Sigmoid colon (tissue), 4 donors: ENCODE measurements at regions not wholly inside any gene's neighbourhood (a gene's known extent, or its start where the extent isn't known, plus 50 kb on each side); places are given as distances from the start of the nearest gene placed in this dataset.

Experiments used
- CTCF ChIP-seq, 4 experiments: fragments of 450-650 bp in 3 of 4; fragments of 200-600 bp in 1 of 4; IDR thresholded peaks; one replicate each; pipeline ENCODE4 v1.5.1; 2016 to 2019; ENCODE audit warnings: antibody characterized with exemption in 4 of 4, mild to moderate bottlenecking in 3 of 4, moderate library complexity in 2 of 4
- EP300 ChIP-seq, 4 donors: sonication (generic); formaldehyde crosslinking; IDR thresholded peaks; one replicate each; pipeline ENCODE4 v1.6.1; 2017; ENCODE audit warnings: antibody characterized with exemption in 4 of 4
- POLR2A ChIP-seq, 2 donors: fragments of 450-650 bp; IDR thresholded peaks; one replicate each; pipeline ENCODE4 v1.6.1; 2016; ENCODE audit warnings: antibody characterized with exemption in 2 of 2, mild to moderate bottlenecking in 2 of 2, moderate library complexity in 2 of 2

GRCh38 chr18:30814446-30814845 is 228.1 kb downstream of the DSC3 start:
- TF ChIP-seq POLR2A (IDR thresholded peaks at IDR 0.05): no peak
- TF ChIP-seq CTCF (IDR thresholded peaks at IDR 0.05): no peak
- no peak for TF ChIP-seq EP300 (IDR thresholded peaks at IDR 0.05)
